HL-60 (cell line): ENCODE measurements at regions not wholly inside any gene's neighbourhood (a gene's known extent, or its start where the extent isn't known, plus 50 kb on each side); places are given as distances from the start of the nearest gene placed in this dataset.

Experiments
- DNase-seq, 2 experiments: peaks; one replicate each; pipeline ENCODE4 v3.0.0-alpha.2; 2010 to 2020; ENCODE audit warnings: low read depth in 1 of 2, low spot score in 1 of 2
- H3K27ac ChIP-seq: fragments of 250-450 bp; sonication (Bioruptor Pico); replicated peaks from 2 replicates; pipeline ENCODE4 v1.5.1; 2020; ENCODE audit warnings: mild to moderate bottlenecking, moderate library complexity
- H3K27me3 ChIP-seq: fragments of 250-450 bp; sonication (Bioruptor Pico); 2 replicates; pipeline ENCODE4 v1.5.1; 2021; ENCODE audit warnings: mild to moderate bottlenecking, moderate library complexity; ENCODE audit not compliant: insufficient read depth, poor library complexity, severe bottlenecking
- H3K4me3 ChIP-seq: replicated peaks from 2 replicates; pipeline ENCODE4 v1.5.1; 2011; ENCODE audit warnings: mild to moderate bottlenecking, control low read depth, low read length; ENCODE audit not compliant: insufficient read depth
- CTCF ChIP-seq: IDR thresholded peaks from one replicate; pipeline ENCODE4 v1.5.1; 2011; ENCODE audit warnings: low read length, control low read depth, inconsistent platforms; ENCODE audit not compliant: insufficient read depth
- GABPA ChIP-seq: IDR thresholded peaks from 2 replicates; pipeline ENCODE4 v1.6.1; 2012; ENCODE audit warnings: low read depth
- POLR2AphosphoS5 ChIP-seq: IDR thresholded peaks from 2 replicates; pipeline ENCODE4 v1.6.1; 2012; ENCODE audit warnings: low read depth
- SPI1 ChIP-seq: IDR thresholded peaks from 2 replicates; pipeline ENCODE4 v1.6.1; 2012; ENCODE audit warnings: low read depth, mild to moderate bottlenecking, borderline replicate concordance
- TF ChIP-seq, protein P1 (sequence below): IDR thresholded peaks from 2 replicates; pipeline ENCODE4 v1.6.1; 2012; ENCODE audit warnings: low read depth; ENCODE audit not compliant: insufficient replicate concordance

DNA sequence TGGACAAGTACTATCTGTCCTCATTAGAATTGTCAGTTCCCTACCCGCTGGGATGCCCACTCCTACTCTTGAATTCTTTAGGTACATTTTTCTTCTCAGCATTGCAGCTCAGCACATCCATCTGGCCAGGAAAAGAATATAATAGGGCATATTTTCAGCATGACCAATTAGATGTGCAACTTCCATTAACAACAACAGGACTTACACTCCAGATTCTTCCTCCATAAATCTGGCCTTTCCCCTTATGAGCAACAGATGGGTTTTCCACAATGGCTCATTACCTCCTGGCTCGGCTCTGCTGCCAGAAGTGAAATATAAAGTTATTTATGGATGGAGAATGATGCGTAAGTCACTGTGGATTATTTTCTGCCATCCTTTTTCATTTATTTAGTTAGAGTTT lies 443.8 kb upstream of the TGFBR2 start:
- H3K27ac ChIP-seq = no peak overlapping the region
- TF ChIP-seq CTCF (no peak), POLR2AphosphoS5 (no peak), GABPA (no peak), SPI1 (no peak)
- TF ChIP-seq, protein P1, sequence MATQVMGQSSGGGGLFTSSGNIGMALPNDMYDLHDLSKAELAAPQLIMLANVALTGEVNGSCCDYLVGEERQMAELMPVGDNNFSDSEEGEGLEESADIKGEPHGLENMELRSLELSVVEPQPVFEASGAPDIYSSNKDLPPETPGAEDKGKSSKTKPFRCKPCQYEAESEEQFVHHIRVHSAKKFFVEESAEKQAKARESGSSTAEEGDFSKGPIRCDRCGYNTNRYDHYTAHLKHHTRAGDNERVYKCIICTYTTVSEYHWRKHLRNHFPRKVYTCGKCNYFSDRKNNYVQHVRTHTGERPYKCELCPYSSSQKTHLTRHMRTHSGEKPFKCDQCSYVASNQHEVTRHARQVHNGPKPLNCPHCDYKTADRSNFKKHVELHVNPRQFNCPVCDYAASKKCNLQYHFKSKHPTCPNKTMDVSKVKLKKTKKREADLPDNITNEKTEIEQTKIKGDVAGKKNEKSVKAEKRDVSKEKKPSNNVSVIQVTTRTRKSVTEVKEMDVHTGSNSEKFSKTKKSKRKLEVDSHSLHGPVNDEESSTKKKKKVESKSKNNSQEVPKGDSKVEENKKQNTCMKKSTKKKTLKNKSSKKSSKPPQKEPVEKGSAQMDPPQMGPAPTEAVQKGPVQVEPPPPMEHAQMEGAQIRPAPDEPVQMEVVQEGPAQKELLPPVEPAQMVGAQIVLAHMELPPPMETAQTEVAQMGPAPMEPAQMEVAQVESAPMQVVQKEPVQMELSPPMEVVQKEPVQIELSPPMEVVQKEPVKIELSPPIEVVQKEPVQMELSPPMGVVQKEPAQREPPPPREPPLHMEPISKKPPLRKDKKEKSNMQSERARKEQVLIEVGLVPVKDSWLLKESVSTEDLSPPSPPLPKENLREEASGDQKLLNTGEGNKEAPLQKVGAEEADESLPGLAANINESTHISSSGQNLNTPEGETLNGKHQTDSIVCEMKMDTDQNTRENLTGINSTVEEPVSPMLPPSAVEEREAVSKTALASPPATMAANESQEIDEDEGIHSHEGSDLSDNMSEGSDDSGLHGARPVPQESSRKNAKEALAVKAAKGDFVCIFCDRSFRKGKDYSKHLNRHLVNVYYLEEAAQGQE = no peak
- H3K27me3 ChIP-seq = no peaks in the 10 kb centered on the region
- no peak for DNase-seq
- H3K4me3 ChIP-seq = no peak overlapping the region

DNA sequence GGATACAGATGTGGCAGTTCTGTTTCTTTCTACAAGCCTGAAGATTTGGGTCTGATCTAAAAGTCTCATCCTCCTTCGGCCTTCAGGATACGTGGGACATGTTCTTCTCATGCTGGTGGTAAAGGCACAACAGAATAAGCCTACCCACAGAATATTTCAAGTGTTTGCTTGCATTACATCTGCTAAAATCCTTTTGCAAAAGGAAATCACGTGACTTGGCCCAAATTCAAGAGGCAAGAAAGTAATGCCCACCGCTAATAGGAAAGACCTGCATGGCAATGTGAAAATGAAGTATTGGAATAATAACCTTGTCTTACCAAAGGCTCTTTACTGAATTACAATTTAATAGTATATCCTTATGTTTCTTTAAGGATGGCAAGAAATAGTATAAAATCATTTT lies 439.9 kb upstream of the TGFBR2 start:
- no peak overlapping the region for H3K4me3 ChIP-seq
- no peaks in the 10 kb centered on the region for H3K27me3 ChIP-seq
- no peak for TF ChIP-seq POLR2AphosphoS5
- no peak for DNase-seq
- H3K27ac ChIP-seq = no peak overlapping the region

DNA sequence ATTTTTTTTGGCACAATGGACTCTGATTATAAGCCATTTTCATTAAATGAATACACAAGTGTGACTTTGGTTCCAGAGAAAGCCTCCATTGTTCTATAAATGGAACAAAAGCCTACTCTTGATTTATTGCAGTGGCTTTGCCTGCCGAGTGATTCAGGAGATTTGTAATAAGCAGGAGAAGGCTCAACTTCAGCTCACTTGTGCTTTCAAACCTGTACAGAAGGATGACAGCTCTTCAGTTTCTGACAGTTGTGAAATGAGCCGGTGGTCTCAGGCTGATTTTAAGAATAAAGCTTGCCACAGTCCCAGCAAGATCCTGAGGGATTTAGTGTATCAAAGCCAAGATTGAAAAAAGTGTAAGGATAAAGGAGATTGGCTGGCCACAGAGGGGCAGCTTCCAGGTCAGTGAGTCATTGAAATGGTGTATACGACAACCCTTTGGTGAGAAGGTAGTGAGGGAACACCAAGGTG lies 438.8 kb upstream of the TGFBR2 start:
- TF ChIP-seq POLR2AphosphoS5 = no peak
- no peak for TF ChIP-seq SPI1
- TF ChIP-seq CTCF = no peak
- no peak for TF ChIP-seq GABPA
- TF ChIP-seq, protein P1 = no peak
- no peak for DNase-seq

GRCh38 chr3:30169487-30169886 lies 436.9 kb upstream of the TGFBR2 start:
- TF ChIP-seq CTCF = no peak
- TF ChIP-seq, protein P1 = no peak
- no peak for TF ChIP-seq SPI1
- TF ChIP-seq POLR2AphosphoS5 = no peak
- no peak for TF ChIP-seq GABPA

More for the DNA sequence above, 438.8 kb upstream of the TGFBR2 start:
- Histone ChIP-seq H3K4me3 (no peak overlapping the region), H3K27ac (no peak overlapping the region), H3K27me3 (no peaks in the 10 kb centered on the region)

More at GRCh38 chr3:30169487-30169886, 436.9 kb upstream of the TGFBR2 start:
- H3K27ac ChIP-seq = no peak overlapping the region
- H3K4me3 ChIP-seq = no peak overlapping the region
- H3K27me3 ChIP-seq = no peaks in the 10 kb centered on the region
- no peak for DNase-seq
